NCI-H524 treated with DMSO at 0.1 percent for 48 hours (cell line): ENCODE measurements at regions not wholly inside any gene's neighbourhood (a gene's known extent, or its start where the extent isn't known, plus 50 kb on each side); places are given as distances from the start of the nearest gene placed in this dataset.

ENCODE experiments used
- DNase-seq: peaks from one replicate; lab custom pipeline; 2025; lab: John Stamatoyannopoulos, UW

GRCh38 chr22:48710410-48710809 lies 1117.3 kb downstream of the BRD1 start:
- DNase-seq, result no peak

GRCh38 chr22:48709976-48710375 lies 1117.7 kb downstream of the BRD1 start:
- no peak for DNase-seq

- DNase-seq, result no peak
Observed at GRCh38 chr22:48709453-48709852, 1118.2 kb downstream of the BRD1 start.

- DNase-seq, result no peak
Observed at GRCh38 chr22:48708558-48709245, 1119.0 kb downstream of the BRD1 start.

- DNase-seq, result peak; percentile 56
Observed at GRCh38 chr22:48707763-48708557, 1119.7 kb downstream of the BRD1 start.

- no peak for DNase-seq
Observed at GRCh38 chr22:48706934-48707762, 1120.5 kb downstream of the BRD1 start.

GRCh38 chr22:48705917-48706605 lies 1121.6 kb downstream of the BRD1 start:
- DNase-seq, result no peak

GRCh38 chr22:48705159-48705916 lies 1122.3 kb downstream of the BRD1 start:
- DNase-seq, result no peak

- DNase-seq, result no peak
Observed at GRCh38 chr22:48704335-48704734, 1123.3 kb downstream of the BRD1 start.

GRCh38 chr22:48703265-48703941 lies 1124.3 kb downstream of the BRD1 start:
- no peak for DNase-seq

- no peak for DNase-seq
Observed at GRCh38 chr22:48702573-48703264, 1125.0 kb downstream of the BRD1 start.

GRCh38 chr22:48701296-48702030 lies 1126.2 kb downstream of the BRD1 start:
- no peak for DNase-seq

GRCh38 chr22:48700566-48701295 lies 1126.9 kb downstream of the BRD1 start:
- DNase-seq, result peak; percentile 96

GRCh38 chr22:48700180-48700565 lies 1127.5 kb downstream of the BRD1 start:
- no peak for DNase-seq

- no peak for DNase-seq
Observed at GRCh38 chr22:48699511-48699910, 1128.2 kb downstream of the BRD1 start.

GRCh38 chr22:48698618-48699017 lies 1129.1 kb downstream of the BRD1 start:
- DNase-seq, result no peak

- DNase-seq, result no peak
Observed at GRCh38 chr22:48697694-48698276, 1129.9 kb downstream of the BRD1 start.

GRCh38 chr22:48697223-48697622 lies 1130.5 kb downstream of the BRD1 start:
- DNase-seq, result no peak
